Stomach (tissue), 8 donors: ENCODE measurements at regions not wholly inside any gene's neighbourhood (a gene's known extent, or its start where the extent isn't known, plus 50 kb on each side); places are given as distances from the start of the nearest gene placed in this dataset.

Experiments
- DNase-seq, 2 donors: peaks; one replicate each; pipeline versions ENCODE4 v3.0.0 to v3.0.0-alpha.2; 2013 to 2019
- H3K27ac ChIP-seq, 5 donors: fragments of 200-600 bp in 4 of 5; sonication (generic) in 4 of 5; one replicate each; pipeline ENCODE4 v1.5.1; 2013 to 2019; ENCODE audit warnings: mild to moderate bottlenecking in 1 of 5, moderate library complexity in 1 of 5
- H3K27me3 ChIP-seq, 3 donors: fragments of 200-600 bp; sonication (generic); one replicate each; pipeline ENCODE4 v1.5.1; 2017 to 2019; ENCODE audit warnings: mixed run types in 1 of 3
- H3K36me3 ChIP-seq, 4 donors: fragments of 200-600 bp; sonication (generic); 1 replicate in 3 of 4; 2 replicates in 1 of 4; pipeline ENCODE4 v1.5.1; 2016 to 2019
- H3K4me1 ChIP-seq, 4 donors: fragments of 200-600 bp; sonication (generic); one replicate each; pipeline ENCODE4 v1.5.1; 2016 to 2019
- H3K4me3 ChIP-seq, 4 donors: fragments of 200-600 bp; sonication (generic) in 3 of 4; one replicate each; pipeline ENCODE4 v1.5.1; 2016 to 2019; ENCODE audit warnings: mild to moderate bottlenecking in 1 of 4
- H3K9me3 ChIP-seq, 4 donors: fragments of 200-600 bp; sonication (generic); one replicate each; pipeline ENCODE4 v1.5.1; 2016 to 2019
- EP300 ChIP-seq: sonication (generic); formaldehyde crosslinking; IDR thresholded peaks from one replicate; pipeline ENCODE4 v1.6.1; 2017; ENCODE audit warnings: antibody characterized with exemption
- POLR2A ChIP-seq, 4 donors: fragments of 450-650 bp; IDR thresholded peaks; one replicate each; pipeline ENCODE4 v1.6.1; 2016; ENCODE audit warnings: antibody characterized with exemption in 4 of 4, control low read depth in 2 of 4, mild to moderate bottlenecking in 1 of 4, moderate library complexity in 1 of 4
- POLR2AphosphoS5 ChIP-seq, 3 donors: sonication (generic); formaldehyde crosslinking; IDR thresholded peaks; one replicate each; pipeline ENCODE4 v1.6.1; 2016; ENCODE audit warnings: antibody characterized with exemption in 3 of 3
- WGBS, 5 donors: extraction: QIAGEN DNeasy Blood & Tissue Kit in 3 of 5; methylation state at CpG; one replicate each; pipeline versions ENCODE4 v1.1.5 to v1.1.7; 2013 to 2018; 5-methylcytosine and 5-hydroxymethylcytosine counted together
- intact Hi-C: fragments of 100-400 bp; cut with DNase I; formaldehyde crosslinking; loops from one replicate; pipeline ENCODE4 v1.15.1; 2023; ENCODE audit warnings: low total_unique reads
- small RNA-seq, 4 donors: library from RNA; depleted of rRNA; stranded (forward); fragments of <200 nt; gene quantifications; one replicate each; pipeline ENCODE3, GENCODE V24; 2016
- TF ChIP-seq, protein P1 (sequence below), 7 experiments: fragments of 450-650 bp in 4 of 7; fragments of 200-600 bp in 3 of 7; sonication (generic) in 3 of 7; IDR thresholded peaks; one replicate each; pipeline ENCODE4 v1.5.1; 2016 to 2019; ENCODE audit warnings: antibody characterized with exemption in 7 of 7, control low read depth in 2 of 7, mild to moderate bottlenecking in 1 of 7
- donor health status: healthy with polysubstance abuse.
- donor health status: Bipolar disorder and iron deficiency.
- donor health status: healthy.

- Histone ChIP-seq H3K36me3 (no peaks in the 10 kb centered on the region), H3K27ac (no peak overlapping the region), H3K27me3 (no peaks in the 10 kb centered on the region), H3K4me3 (no peak overlapping the region), H3K4me1 (no peaks in the 10 kb centered on the region), H3K9me3 (peaks cover 0 to 14% (median 8%) of the 10 kb centered on the region in 4 donors)
- WGBS, 5 donors = 77 to 90% (median 81%) methylated on average over 2 of the region's 2 CpGs
- TF ChIP-seq, protein P1, sequence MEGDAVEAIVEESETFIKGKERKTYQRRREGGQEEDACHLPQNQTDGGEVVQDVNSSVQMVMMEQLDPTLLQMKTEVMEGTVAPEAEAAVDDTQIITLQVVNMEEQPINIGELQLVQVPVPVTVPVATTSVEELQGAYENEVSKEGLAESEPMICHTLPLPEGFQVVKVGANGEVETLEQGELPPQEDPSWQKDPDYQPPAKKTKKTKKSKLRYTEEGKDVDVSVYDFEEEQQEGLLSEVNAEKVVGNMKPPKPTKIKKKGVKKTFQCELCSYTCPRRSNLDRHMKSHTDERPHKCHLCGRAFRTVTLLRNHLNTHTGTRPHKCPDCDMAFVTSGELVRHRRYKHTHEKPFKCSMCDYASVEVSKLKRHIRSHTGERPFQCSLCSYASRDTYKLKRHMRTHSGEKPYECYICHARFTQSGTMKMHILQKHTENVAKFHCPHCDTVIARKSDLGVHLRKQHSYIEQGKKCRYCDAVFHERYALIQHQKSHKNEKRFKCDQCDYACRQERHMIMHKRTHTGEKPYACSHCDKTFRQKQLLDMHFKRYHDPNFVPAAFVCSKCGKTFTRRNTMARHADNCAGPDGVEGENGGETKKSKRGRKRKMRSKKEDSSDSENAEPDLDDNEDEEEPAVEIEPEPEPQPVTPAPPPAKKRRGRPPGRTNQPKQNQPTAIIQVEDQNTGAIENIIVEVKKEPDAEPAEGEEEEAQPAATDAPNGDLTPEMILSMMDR (IDR thresholded peaks at IDR 0.05) = no peak
- TF ChIP-seq POLR2AphosphoS5 (IDR thresholded peaks at IDR 0.05) (no peak), EP300 (no peak), POLR2A (IDR thresholded peaks at IDR 0.05) (no peak)
- intact Hi-C loops = no loop called here
- no peak for DNase-seq
Measured at GRCh38 chr4:54802336-54802735, 144.6 kb downstream of the KIT start.

DNA sequence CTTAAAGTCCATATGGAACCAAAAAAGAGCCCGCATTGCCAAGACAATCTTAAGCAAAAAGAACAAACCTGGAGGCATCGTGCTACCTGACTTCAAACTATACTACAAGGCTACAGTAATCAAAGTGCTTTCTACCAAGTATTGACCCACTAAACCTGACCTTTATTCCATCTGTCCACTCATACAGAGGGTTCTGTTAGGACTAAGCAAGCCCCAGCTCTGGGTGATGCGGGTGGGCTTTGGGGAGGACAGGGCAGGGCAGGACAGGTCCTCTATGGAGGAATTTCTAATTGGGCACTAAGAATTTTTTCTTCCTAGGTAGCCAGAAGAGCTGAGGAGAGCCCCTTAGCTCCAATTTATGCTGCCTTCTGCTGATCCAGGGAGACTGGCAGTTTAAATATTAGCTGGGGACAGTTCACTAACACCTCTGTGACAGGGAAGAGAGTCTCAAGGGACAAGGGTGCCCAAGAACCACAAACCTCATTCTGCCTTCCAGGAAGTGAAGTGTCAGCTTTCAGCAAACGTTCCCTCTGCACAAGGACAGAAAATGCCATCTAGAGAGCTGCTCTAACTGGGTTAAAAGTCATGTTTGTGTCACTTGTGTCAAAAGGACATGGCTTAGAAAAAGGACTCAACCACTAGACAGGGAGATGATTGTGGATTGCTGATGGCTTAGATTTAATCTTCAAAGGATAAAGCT is 143.2 kb downstream of the KIT start:
- no peak overlapping the region for H3K27ac ChIP-seq

DNA sequence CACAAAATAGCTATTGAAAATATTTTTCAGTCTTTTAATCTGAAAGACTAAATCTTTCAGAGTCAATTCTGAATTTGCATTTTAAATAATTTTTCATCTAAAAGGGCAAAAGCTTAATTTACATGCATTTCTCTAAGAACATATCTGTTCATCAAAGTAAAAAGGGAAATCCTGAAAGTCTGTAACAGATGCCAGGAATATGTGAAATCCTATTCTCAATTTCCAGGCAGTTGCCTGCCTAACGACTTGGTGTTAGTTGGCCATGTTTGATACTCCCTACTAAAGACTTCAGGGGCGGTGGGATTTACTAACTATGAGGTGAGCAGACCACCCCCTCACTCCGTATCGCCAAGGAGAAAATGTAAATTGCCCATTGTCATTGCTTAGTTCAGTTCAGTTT is 136.8 kb downstream of the KIT start:
- no peak for DNase-seq
- H3K36me3 ChIP-seq = no peaks in the 10 kb centered on the region
- no peaks in the 10 kb centered on the region for H3K27me3 ChIP-seq
- no peak overlapping the region for H3K4me3 ChIP-seq
- WGBS, 5 donors = 71 to 80% (median 77%) methylated on average over 4 of the region's 4 CpGs
- intact Hi-C loops = no loop called here
- H3K27ac ChIP-seq = no peak overlapping the region
- H3K9me3 ChIP-seq = peaks cover 0 to 4% (median 0%) of the 10 kb centered on the region in 4 donors
- H3K4me1 ChIP-seq = no peaks in the 10 kb centered on the region
- TF ChIP-seq, protein P1 (IDR thresholded peaks at IDR 0.05) = no peak
- TF ChIP-seq POLR2A (IDR thresholded peaks at IDR 0.05) (no peak), POLR2AphosphoS5 (IDR thresholded peaks at IDR 0.05) (no peak), EP300 (no peak)

More for the DNA sequence above, 143.2 kb downstream of the KIT start:
- peaks cover 0 to 4% (median 0%) of the 10 kb centered on the region in 4 donors for H3K9me3 ChIP-seq
- no peak overlapping the region for H3K4me3 ChIP-seq
- H3K36me3 ChIP-seq = no peaks in the 10 kb centered on the region
- no peaks in the 10 kb centered on the region for H3K27me3 ChIP-seq
- H3K4me1 ChIP-seq = no peaks in the 10 kb centered on the region
- WGBS, 5 donors = 60 to 69% (median 67%) methylated on average over 4 of the region's 4 CpGs
- DNase-seq = peak in 1 of 2 donors; percentile 13
- TF ChIP-seq POLR2AphosphoS5 (IDR thresholded peaks at IDR 0.05) (no peak), EP300 (no peak), POLR2A (IDR thresholded peaks at IDR 0.05) (no peak)
- TF ChIP-seq, protein P1 (IDR thresholded peaks at IDR 0.05) = no peak
- intact Hi-C loops = no loop called here

DNA sequence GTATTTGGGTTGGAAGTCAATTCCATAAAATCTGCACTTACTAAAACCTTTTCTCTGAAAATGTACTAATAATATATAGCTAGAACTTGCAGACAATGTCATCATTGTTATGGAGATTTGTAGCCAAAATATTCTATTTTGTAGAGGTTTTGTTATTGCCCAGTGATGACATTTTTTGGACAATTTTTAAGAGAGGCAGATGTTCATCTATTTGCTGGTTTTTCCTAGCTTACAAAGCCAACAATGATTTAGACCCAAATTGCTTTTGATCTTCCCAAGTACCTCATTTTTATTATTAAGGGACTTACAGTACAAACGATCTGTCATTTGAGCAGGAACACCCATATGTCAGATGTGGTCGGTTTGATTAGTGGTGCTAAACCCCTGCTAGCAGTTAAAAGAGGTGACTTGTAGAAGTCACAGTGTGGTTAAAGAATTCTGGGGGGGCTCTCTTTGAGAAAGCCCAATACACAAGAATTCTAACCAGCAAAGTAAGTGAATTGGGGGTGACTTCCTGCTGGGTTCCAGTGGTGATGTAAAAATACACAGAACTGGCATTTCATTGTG is 136.2 kb downstream of the KIT start:
- WGBS, 5 donors = 46 to 55% (median 53%) methylated on average over 2 of the region's 2 CpGs
- TF ChIP-seq, protein P1 (IDR thresholded peaks at IDR 0.05) = no peak
- TF ChIP-seq POLR2AphosphoS5 (IDR thresholded peaks at IDR 0.05) (no peak), POLR2A (IDR thresholded peaks at IDR 0.05) (no peak), EP300 (no peak)
- Histone ChIP-seq H3K4me3 (no peak overlapping the region), H3K27ac (no peak overlapping the region), H3K9me3 (peaks cover 0 to 4% (median 0%) of the 10 kb centered on the region in 4 donors), H3K4me1 (no peaks in the 10 kb centered on the region), H3K36me3 (no peaks in the 10 kb centered on the region), H3K27me3 (no peaks in the 10 kb centered on the region)
- intact Hi-C loops = no loop called here
- no peak for DNase-seq

Small RNA genes lying in the stretch of these regions (small RNA-seq; reads per million reads assigned to genes)
- gene RPL38P3 = 0 reads per million in 4 donors
